ENCODE measurements at regions not wholly inside any gene's neighbourhood (a gene's known extent, or its start where the extent isn't known, plus 50 kb on each side); places are given as distances from the start of the nearest gene placed in this dataset.

- intact Hi-C loops (cut with DNase I), result no loop called here
- Histone ChIP-seq H3K36me3 (no peaks in the 10 kb centered on the region), H3K4me3 (no peak overlapping the region), H3K4me1 (peaks cover 0 to 14% (median 5%) of the 10 kb centered on the region in 3 donors), H3K9me3 (no peaks in the 10 kb centered on the region), H3K27ac (no peak overlapping the region), H3K27me3 (no peaks in the 10 kb centered on the region)
- ATAC-seq (no peak), DNase-seq (no peak), FAIRE-seq (no peak)
- 73 to 82% methylated on average over 5 of the region's 5 CpGs for WGBS, 2 donors
- TF ChIP-seq, protein P1, sequence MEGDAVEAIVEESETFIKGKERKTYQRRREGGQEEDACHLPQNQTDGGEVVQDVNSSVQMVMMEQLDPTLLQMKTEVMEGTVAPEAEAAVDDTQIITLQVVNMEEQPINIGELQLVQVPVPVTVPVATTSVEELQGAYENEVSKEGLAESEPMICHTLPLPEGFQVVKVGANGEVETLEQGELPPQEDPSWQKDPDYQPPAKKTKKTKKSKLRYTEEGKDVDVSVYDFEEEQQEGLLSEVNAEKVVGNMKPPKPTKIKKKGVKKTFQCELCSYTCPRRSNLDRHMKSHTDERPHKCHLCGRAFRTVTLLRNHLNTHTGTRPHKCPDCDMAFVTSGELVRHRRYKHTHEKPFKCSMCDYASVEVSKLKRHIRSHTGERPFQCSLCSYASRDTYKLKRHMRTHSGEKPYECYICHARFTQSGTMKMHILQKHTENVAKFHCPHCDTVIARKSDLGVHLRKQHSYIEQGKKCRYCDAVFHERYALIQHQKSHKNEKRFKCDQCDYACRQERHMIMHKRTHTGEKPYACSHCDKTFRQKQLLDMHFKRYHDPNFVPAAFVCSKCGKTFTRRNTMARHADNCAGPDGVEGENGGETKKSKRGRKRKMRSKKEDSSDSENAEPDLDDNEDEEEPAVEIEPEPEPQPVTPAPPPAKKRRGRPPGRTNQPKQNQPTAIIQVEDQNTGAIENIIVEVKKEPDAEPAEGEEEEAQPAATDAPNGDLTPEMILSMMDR (IDR thresholded peaks at IDR 0.05), result no peak
Measured at GRCh38 chr5:20683241-20683940, 695.4 kb upstream of the CDH18 start.

DNA sequence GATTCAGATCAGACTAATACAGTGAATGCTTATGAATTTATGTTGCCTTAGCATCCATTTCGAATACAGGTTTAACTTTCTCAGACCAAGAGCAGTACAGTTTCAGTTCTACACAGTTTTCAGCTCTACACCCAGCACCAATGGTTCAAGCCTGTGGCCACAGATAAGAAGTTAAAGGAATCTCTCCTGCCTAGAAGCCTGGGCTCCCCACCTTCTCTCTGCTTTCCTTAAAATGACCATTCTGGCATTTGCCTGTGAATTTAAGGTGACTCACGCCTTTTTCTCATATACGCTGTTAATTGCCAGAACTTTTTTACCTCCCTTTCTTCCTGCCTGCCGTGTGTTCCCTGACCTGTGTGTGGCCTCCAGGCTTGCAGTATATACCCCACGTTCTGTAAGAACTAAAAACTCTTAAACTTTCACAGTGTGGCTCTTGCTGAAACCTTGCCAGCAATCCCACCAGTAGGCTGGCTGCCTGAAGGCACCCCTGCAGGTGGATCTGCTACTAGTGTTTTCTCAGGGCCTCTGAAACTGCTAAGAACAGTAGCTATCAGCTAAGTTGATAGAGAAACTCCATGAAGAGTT is 692.8 kb upstream of the CDH18 start:
- Histone ChIP-seq H3K4me3 (no peak overlapping the region), H3K9me3 (no peaks in the 10 kb centered on the region), H3K36me3 (no peaks in the 10 kb centered on the region), H3K27me3 (no peaks in the 10 kb centered on the region), H3K4me1 (peaks cover 0 to 14% (median 5%) of the 10 kb centered on the region in 3 donors), H3K27ac (no peak overlapping the region)
- WGBS, 2 donors, result 56 to 64% methylated on average over 5 of the region's 5 CpGs
- TF ChIP-seq, protein P1 (IDR thresholded peaks at IDR 0.05), result no peak
- DNase-seq, result no peak
- intact Hi-C loops (cut with DNase I), result no loop called here
- FAIRE-seq, result no peak
- ATAC-seq, result no peak

- ATAC-seq (peak in 1 of 4 donors; percentile 45), DNase-seq (no peak), FAIRE-seq (no peak)
- intact Hi-C loops (cut with DNase I), result no loop called here
- Histone ChIP-seq H3K4me1 (peaks cover 0 to 14% (median 5%) of the 10 kb centered on the region in 3 donors), H3K36me3 (no peaks in the 10 kb centered on the region), H3K4me3 (no peak overlapping the region), H3K27me3 (no peaks in the 10 kb centered on the region), H3K27ac (no peak overlapping the region), H3K9me3 (no peaks in the 10 kb centered on the region)
- 84 to 93% methylated on average over 1 of the region's 1 CpG for WGBS, 2 donors
- TF ChIP-seq, protein P1 (IDR thresholded peaks at IDR 0.05), result no peak
Measured at GRCh38 chr5:20678814-20679298, 690.9 kb upstream of the CDH18 start.

DNA sequence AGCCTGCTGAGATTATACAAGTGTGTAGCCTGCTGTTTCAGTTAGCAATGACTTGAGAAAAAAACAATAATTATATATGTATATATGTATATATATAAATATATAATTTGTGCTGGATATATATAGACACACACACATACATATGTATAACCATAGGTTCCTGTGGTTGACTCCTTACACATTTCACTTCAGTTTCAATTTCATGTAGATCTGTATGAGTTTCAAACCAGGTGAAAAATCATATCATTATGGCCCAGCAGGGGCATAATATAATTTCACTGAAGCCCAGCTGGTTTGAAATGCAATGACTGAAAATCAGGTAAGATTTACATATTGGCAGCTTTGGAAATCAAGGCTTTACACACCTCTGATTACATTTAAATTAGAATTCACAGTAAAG is 690.4 kb upstream of the CDH18 start:
- no peak for DNase-seq
- no peak for ATAC-seq
- Histone ChIP-seq H3K9me3 (no peaks in the 10 kb centered on the region), H3K4me1 (peaks cover 0 to 14% (median 5%) of the 10 kb centered on the region in 3 donors), H3K36me3 (no peaks in the 10 kb centered on the region), H3K27me3 (no peaks in the 10 kb centered on the region), H3K27ac (no peak overlapping the region), H3K4me3 (no peak overlapping the region)
- FAIRE-seq, result no peak
- TF ChIP-seq, protein P1 (IDR thresholded peaks at IDR 0.05), result no peak
- intact Hi-C loops (cut with DNase I), result no loop called here

DNA sequence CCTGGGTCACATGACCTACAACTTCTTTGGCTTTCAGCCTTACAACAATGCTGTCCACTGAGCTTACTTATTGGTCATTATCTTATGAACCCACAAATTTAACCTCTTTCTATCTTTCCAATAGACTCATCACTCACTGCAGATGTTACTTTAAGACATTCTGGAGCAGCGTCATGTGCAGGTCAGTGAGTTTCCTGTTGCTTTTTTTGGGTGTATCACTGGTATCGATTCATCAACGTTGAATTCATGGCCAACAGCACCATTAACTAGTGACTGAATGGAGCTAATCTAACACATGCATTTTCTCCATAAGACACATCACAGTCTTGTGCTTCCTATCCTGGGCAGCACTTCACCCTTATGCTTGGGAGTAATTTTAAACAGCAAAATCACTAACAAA is 672.6 kb upstream of the CDH18 start:
- Histone ChIP-seq H3K27me3 (no peaks in the 10 kb centered on the region), H3K27ac (no peak overlapping the region), H3K4me3 (no peak overlapping the region), H3K4me1 (no peaks in the 10 kb centered on the region), H3K9me3 (no peaks in the 10 kb centered on the region), H3K36me3 (no peaks in the 10 kb centered on the region)
- FAIRE-seq, result no peak
- no peak for DNase-seq
- no peak for ATAC-seq
- intact Hi-C loops (cut with DNase I), result no loop called here
- WGBS, 2 donors, result 48 to 56% methylated on average over 3 of the region's 3 CpGs
- TF ChIP-seq, protein P1 (IDR thresholded peaks at IDR 0.05), result no peak
